GM12878 (cell line): ENCODE measurements at regions not wholly inside any gene's neighbourhood (a gene's known extent, or its start where the extent isn't known, plus 50 kb on each side); places are given as distances from the start of the nearest gene placed in this dataset.

ENCODE experiments used
- ATAC-seq: fragments of 200-7000 bp; cut with Tn5 transposase; 3 replicates; pipeline ENCODE4 v1.9.1; 2020; ENCODE audit warnings: mild to moderate bottlenecking, moderate library complexity
- BruUV-seq: library from RNA; stranded (reverse); fragments of 400-500 nt; replicated peaks from 2 replicates; lab custom pipeline; 2021; lab: Mats Ljungman, UMichigan
- CTCF ChIA-PET: fragments of 300-600 bp; sonication (Branson Sonifier 250); formaldehyde crosslinking; extraction: SDS; loops from one replicate; lab custom pipeline; 2021; ENCODE audit warnings: inconsistent platforms; lab: Yijun Ruan, JAX
- POLR2A ChIA-PET: fragments of 350-600 bp; formaldehyde crosslinking; extraction: SDS; loops from one replicate; lab custom pipeline; 2021; ENCODE audit warnings: inconsistent platforms; lab: Charles Lee
- RAD21 ChIA-PET: fragments of 300-600 bp; sonication (Branson Sonifier 250); formaldehyde crosslinking; loops from one replicate; lab custom pipeline; 2023; ENCODE audit warnings: antibody characterized with exemption; ENCODE audit not compliant: unreplicated experiment; lab: Charles Lee
- SMC1A ChIA-PET: fragments of 300-600 bp; sonication (Branson Sonifier 250); formaldehyde crosslinking; loops from one replicate; lab custom pipeline; 2023; ENCODE audit not compliant: unreplicated experiment, uncharacterized antibody; lab: Charles Lee
- DNase-seq: peaks from one replicate; pipeline ENCODE4 v3.0.0-alpha.2; 2011; ENCODE audit warnings: low read depth, low spot score
- FAIRE-seq: peaks from 3 replicates; lab custom pipeline; 2011; peaks lifted over from hg19 to GRCh38; lab: Jason Lieb, UNC
- H2AFZ ChIP-seq: 2 replicates; pipeline ENCODE4 v1.6.0; 2011; ENCODE audit warnings: low read depth, low read length, control low read depth; ENCODE audit not compliant: control insufficient read depth
- H3K27ac ChIP-seq: 2 replicates; pipeline ENCODE4 v1.5.1; 2011; ENCODE audit warnings: control low read depth; ENCODE audit not compliant: control insufficient read depth, insufficient read depth
- H3K27me3 ChIP-seq, 2 experiments: replicated peaks in 1 of 2; 2 replicates each; pipeline versions ENCODE4 v1.6.0 to v1.6.1; 2011; ENCODE audit warnings: low read length in 1 of 2; ENCODE audit not compliant: control insufficient read depth in 2 of 2, insufficient read depth in 2 of 2
- H3K36me3 ChIP-seq, 2 experiments: 2 replicates each; pipeline ENCODE4 v1.5.1; 2011; ENCODE audit warnings: low read length in 1 of 2; ENCODE audit not compliant: control insufficient read depth in 2 of 2, insufficient read depth in 2 of 2
- H3K4me1 ChIP-seq: 2 replicates; pipeline ENCODE4 v1.6.1; 2011; ENCODE audit warnings: mild to moderate bottlenecking, low read length, moderate library complexity, mixed read lengths; ENCODE audit not compliant: control insufficient read depth, insufficient read depth
- H3K4me2 ChIP-seq: 2 replicates; pipeline ENCODE4 v1.6.0; 2011; ENCODE audit warnings: control low read depth; ENCODE audit not compliant: control insufficient read depth, insufficient read depth
- H3K4me3 ChIP-seq: fragments of 200-600 bp; sonication (generic); 2 replicates; pipeline ENCODE4 v1.5.1; 2016
- H3K79me2 ChIP-seq: 2 replicates; pipeline ENCODE4 v1.6.0; 2011; ENCODE audit warnings: low read length; ENCODE audit not compliant: control insufficient read depth, insufficient read depth
- H3K9ac ChIP-seq: 2 replicates; pipeline ENCODE4 v1.8.0; 2011; ENCODE audit warnings: low read length, control low read depth, mixed read lengths; ENCODE audit not compliant: control insufficient read depth, insufficient read depth
- H3K9me3 ChIP-seq: replicated peaks from 3 replicates; pipeline ENCODE4 v1.5.1; 2011; ENCODE audit warnings: mild to moderate bottlenecking, low read length; ENCODE audit not compliant: control insufficient read depth, insufficient read depth
- H4K20me1 ChIP-seq: 2 replicates; pipeline ENCODE4 v1.6.0; 2011; ENCODE audit not compliant: control insufficient read depth, insufficient read depth
- DPF2 ChIP-seq: fragments of 450-650 bp; IDR thresholded peaks from 2 replicates; pipeline ENCODE4 v1.6.1; 2017; ENCODE audit warnings: mild to moderate bottlenecking
- EGR1 ChIP-seq, 2 experiments: IDR thresholded peaks; 1 replicate in 1 of 2; 2 replicates in 1 of 2; pipeline ENCODE4 v1.6.1; 2011 to 2012; ENCODE audit warnings: low read depth in 2 of 2, low read length in 2 of 2, borderline replicate concordance in 1 of 2, mild to moderate bottlenecking in 1 of 2, moderate library complexity in 1 of 2
- GABPA ChIP-seq: IDR thresholded peaks from 2 replicates; pipeline ENCODE4 v1.6.1; 2014; ENCODE audit warnings: antibody characterized with exemption, low read depth, mild to moderate bottlenecking, inconsistent platforms
- IKZF2 ChIP-seq, 2 experiments: fragments of 450-650 bp; IDR thresholded peaks; 2 replicates each; pipeline ENCODE4 v1.6.1; 2017; ENCODE audit warnings: mild to moderate bottlenecking in 2 of 2, moderate library complexity in 2 of 2
- MLLT1 ChIP-seq: fragments of 450-650 bp; IDR thresholded peaks from 2 replicates; pipeline ENCODE4 v1.6.1; 2016; ENCODE audit warnings: mild to moderate bottlenecking
- MTA2 ChIP-seq: fragments of 450-650 bp; IDR thresholded peaks from 2 replicates; pipeline ENCODE4 v1.6.1; 2016; ENCODE audit warnings: low read depth, mild to moderate bottlenecking, moderate library complexity
- MYB ChIP-seq: fragments of 150-350 bp; IDR thresholded peaks from 2 replicates; pipeline ENCODE4 v1.6.1; 2014; ENCODE audit warnings: mild to moderate bottlenecking, low read depth, low read length, borderline replicate concordance
- NR2F1 ChIP-seq: fragments of 450-650 bp; conservative IDR thresholded peaks from 2 replicates; pipeline ENCODE4 v1.6.1; 2017; ENCODE audit warnings: mild to moderate bottlenecking
- RELB ChIP-seq: fragments of 450-650 bp; IDR thresholded peaks from 2 replicates; pipeline ENCODE4 v1.6.1; 2017; ENCODE audit warnings: low read depth, mild to moderate bottlenecking, moderate library complexity
- SUZ12 ChIP-seq: fragments of 200-600 bp; sonication (generic); IDR thresholded peaks from one replicate; pipeline ENCODE4 v1.6.1; 2018; ENCODE audit warnings: antibody characterized with exemption, mild to moderate bottlenecking; ENCODE audit not compliant: unreplicated experiment
- TBL1XR1 ChIP-seq: IDR thresholded peaks from 2 replicates; pipeline ENCODE4 v1.6.1; 2012; ENCODE audit warnings: low read depth, low read length, improper control_type of control experiment
- ZBTB40 ChIP-seq: fragments of 450-650 bp; IDR thresholded peaks from 2 replicates; pipeline ENCODE4 v1.6.1; 2016; ENCODE audit warnings: mild to moderate bottlenecking, moderate library complexity, borderline replicate concordance
- ZNF207 ChIP-seq: fragments of 450-650 bp; IDR thresholded peaks from 2 replicates; pipeline ENCODE4 v1.6.1; 2014; ENCODE audit warnings: antibody characterized with exemption, mild to moderate bottlenecking, borderline replicate concordance
- WGBS: methylation state at CpG from one replicate; pipeline ENCODE4 v1.1.6; 2016; ENCODE audit warnings: low lambda C conversion rate; ENCODE audit not compliant: insufficient replicate concordance, insufficient coverage; ENCODE audit errors: missing lambda C conversion rate; 5-methylcytosine and 5-hydroxymethylcytosine counted together
- in situ Hi-C: fragments of 300-500 bp; cut with MboI; formaldehyde crosslinking; loops from 9 replicates; pipeline ENCODE4 v1.14.3; 2018; ENCODE audit warnings: mixed read lengths
- intact Hi-C: fragments of 100-400 bp; cut with micrococcal nuclease; formaldehyde crosslinking; loops from one replicate; pipeline ENCODE4 v1.14.2; 2022; ENCODE audit not compliant: unreplicated experiment

DNA sequence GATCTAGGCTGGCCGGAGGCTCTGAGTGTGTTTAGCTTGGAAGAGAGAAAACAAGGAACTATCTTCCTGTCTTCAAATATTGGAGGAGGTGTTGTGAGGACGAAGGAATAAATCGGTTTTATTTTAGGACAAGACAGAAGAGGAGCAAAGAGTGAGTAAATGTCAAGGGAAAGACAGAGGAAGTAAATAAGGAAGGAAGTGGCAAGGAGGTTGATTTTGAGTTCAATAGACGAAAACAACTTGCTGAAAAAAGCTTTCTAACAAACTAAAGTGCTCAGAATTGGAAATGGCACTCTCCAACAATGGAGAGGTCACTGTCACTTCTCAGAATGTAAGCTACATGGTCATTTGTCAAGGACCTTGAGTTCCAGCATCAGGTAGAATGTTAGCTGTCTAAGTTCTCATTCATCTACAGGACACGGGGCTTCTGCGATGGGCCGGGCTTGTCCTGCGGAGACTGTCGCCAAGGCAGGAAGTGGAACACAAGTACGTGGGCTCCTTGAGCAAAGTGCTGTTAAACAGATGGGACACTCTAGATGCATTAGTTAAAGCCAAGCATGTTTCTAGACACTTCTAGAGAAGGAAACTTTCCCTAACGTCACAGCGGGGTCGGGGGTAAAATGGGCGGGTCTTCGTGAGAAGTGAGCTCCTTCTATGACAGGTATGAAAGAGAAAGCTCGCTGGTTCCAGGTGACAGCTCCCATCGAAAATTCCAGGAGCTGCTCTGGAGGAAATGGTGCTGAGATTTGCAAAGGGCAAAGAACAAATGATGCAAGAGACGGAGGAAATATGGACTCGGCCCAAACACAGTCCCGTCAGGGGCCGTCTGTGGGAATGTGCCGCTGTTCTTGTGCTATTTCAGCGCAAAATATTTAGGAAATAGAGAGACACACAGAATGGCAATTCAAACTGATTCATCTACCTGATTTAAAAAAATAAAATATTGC, 103.9 kb upstream of the UBL3 start:
- intact Hi-C loops (no loop called here), in situ Hi-C loops (no loop called here)
- POLR2A ChIA-PET: no interaction called here
- no peak overlapping the region for H3K4me3 ChIP-seq
- peaks cover 0 to 2% of the 10 kb centered on the region in 2 experiments; a peak in 1 of 4 replicates for H3K27me3 ChIP-seq
- RAD21 ChIA-PET: no interaction called here
- DNase-seq (no peak), ATAC-seq (no peak), FAIRE-seq (no peak)
- H3K79me2 ChIP-seq: no peaks in the 10 kb centered on the region
- H3K4me2 ChIP-seq: no peak overlapping the region
- no peak overlapping the region for H2AFZ ChIP-seq
- 53% methylated on average over 23 of the region's 23 CpGs for WGBS
- CTCF ChIA-PET: interaction anchor here (0.9 to 1.6 kb wide), 3 partner anchors 30 to 183 kb away, joined by 3 to 7 read pairs (median 4); no protein-coding TSS in a partner anchor
- no peak overlapping the region for H3K27ac ChIP-seq
- BruUV-seq: no TSS peak
- no peaks in the 10 kb centered on the region for H3K4me1 ChIP-seq
- no peak overlapping the region for H3K9ac ChIP-seq
- SMC1A ChIA-PET: interaction anchor here (0.8 to 0.9 kb wide), 2 partner anchors 9 to 93 kb away, joined by 3 read pairs; no protein-coding TSS in a partner anchor
- no peaks in the 10 kb centered on the region for H3K36me3 ChIP-seq
- H4K20me1 ChIP-seq: no peaks in the 10 kb centered on the region
- no peaks in the 10 kb centered on the region for H3K9me3 ChIP-seq
- TF ChIP-seq ZBTB40 (no peak), IKZF2 (IDR thresholded peaks at IDR 0.05) (no peak), MLLT1 (no peak), RELB (no peak), TBL1XR1 (no peak), DPF2 (no peak), MYB (no peak), SUZ12 (no peak), GABPA (no peak), ZNF207 (no peak), EGR1 (IDR thresholded peaks at IDR 0.05; ENCODE audit: borderline replicate concordance in 1 of 2, low read depth in 2 of 2, low read length in 2 of 2) (no peak), NR2F1 (no peak), MTA2 (no peak)
